Activated CD4-positive, alpha-beta T cell treated with anti-CD3 and anti-CD28 coated beads, Interleukin-2, Interleukin-4, amounts not matched to agents 100 ng/mL and 50 ng/mL, durations not matched to agents 16 hours and 8 hours (primary cell): ENCODE measurements at regions not wholly inside any gene's neighbourhood (a gene's known extent, or its start where the extent isn't known, plus 50 kb on each side); places are given as distances from the start of the nearest gene placed in this dataset.
"Not testable (repeated sequence)": the region's sequence is repeated elsewhere in the genome, so short reads cannot be mapped to it uniquely, and the experiment has no call there.

Experiments used
- DNase-seq: peaks from one replicate; pipeline ENCODE4 v3.0.0-alpha.2; 2020; ENCODE audit warnings: low spot score

GRCh38 chr4:34486461-34487363, 1757.6 kb downstream of the ARAP2 start:
- no peak for DNase-seq

- no peak for DNase-seq
Measured at GRCh38 chr4:34492414-34492813, 1751.9 kb downstream of the ARAP2 start.

DNA sequence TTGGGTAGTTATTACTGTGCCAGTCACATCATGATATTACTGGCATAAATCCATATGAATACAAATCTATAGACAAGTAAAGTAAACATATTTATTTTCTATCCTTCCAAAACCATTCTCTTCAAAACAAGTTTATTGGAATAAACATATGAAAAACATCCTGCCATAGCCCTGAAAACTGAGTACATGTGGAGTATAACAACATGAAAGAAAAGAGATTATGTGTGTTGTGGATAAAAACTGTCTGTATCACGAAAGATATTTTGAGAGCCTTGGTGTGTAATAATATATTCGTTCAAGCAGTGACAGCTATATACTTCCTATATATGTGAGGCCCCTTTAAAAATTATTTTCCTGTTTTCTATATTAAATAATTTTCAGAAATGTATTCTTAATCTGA, 1742.2 kb downstream of the ARAP2 start:
- DNase-seq = no peak

DNA sequence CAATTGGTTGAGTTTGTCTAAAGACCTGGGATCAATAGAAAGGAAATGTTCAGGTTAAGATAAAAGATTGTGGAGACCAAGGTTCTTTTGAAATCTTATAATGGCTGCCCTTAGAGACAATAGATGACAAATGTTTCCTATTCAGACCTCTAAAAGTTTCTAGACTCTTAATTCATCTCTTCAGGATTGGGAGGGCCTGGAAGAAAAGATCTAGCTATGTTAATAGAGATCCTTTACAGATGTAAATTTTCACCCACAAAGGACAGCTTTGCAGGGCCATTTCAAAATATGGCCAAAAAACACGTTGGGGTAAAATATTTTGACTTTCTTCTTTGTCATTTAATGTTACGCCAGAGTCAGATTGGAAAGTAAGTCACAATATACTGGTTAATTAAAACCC, 1739.6 kb downstream of the ARAP2 start:
- not testable (repeated sequence) for DNase-seq

GRCh38 chr4:34506511-34507092, 1737.7 kb downstream of the ARAP2 start:
- DNase-seq = not testable (repeated sequence)

DNA sequence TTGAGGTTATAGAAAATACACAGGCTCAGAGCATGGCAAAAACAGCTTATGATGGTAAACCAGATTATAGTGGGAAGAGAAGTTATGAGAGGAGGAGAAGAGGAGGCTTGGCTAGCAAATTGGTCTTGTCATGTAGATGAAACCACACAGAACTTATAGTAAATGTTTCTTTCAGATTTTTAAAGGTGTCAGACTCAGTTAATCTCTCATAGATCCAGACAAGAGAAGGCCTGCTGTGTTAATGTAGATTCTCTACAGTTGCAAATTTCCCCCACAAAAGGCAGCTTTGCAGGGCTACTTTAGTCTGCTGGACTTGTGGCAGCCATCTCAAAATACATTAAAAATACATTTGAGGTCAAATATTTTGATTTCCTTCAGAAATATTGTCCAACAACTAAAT, 1731.7 kb downstream of the ARAP2 start:
- DNase-seq = no peak

DNA sequence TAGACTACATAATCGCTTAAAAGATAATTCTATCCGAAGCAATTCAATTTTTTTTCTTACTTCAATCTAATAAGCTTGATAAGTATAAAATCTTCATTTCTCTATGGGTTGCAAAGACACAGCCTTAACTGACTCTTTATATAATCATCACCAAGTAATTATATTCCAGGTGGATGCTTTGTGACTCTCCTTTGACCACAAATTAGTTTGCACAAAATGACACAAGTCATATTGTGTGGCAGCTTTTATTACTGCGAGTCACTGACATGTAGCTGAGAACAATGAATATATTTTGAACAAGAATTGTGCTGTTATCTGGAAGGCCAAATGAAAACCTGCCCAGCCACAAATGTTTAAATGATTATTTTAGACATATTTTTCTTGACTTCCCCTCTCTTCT, 1727.8 kb downstream of the ARAP2 start:
- no peak for DNase-seq

DNA sequence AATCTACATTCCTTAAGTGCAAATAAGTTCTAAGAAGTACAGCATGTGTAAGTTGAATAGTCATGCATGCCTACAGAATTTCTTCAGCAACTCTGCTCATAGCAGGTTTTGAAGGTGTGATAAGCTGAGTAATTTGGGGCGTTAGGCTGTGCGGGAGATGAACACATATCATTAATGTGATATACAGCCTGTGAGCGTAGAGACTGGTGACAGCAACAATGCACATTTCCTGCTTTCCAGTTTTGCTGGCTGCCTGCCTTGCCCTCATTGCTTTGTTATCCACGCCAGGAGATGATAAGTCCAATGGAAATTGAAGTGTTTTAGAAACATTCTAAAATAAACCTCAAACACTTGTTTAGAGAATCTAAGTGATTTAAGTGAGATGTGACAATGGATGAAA, 1709.4 kb downstream of the ARAP2 start:
- no peak for DNase-seq

GRCh38 chr4:34566091-34566490, 1678.2 kb downstream of the ARAP2 start:
- no peak for DNase-seq

DNA sequence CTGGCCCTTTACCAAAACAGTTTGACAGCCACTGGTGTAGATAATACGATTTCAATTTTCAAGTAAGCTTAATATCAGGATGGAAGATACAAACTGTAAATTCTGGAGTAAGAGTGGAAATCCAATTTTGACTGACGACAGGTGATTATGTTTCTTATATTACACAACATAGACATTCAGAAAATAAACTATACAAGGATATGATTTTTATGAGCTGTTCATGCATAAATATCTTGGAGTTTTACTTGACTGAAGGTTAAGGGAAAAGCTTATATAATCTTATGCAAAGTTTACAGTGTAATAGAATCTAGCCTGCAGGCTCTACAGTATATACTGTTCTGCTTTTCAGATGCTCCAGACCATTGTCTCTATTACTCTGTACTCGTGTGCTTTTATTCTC, 1672.3 kb downstream of the ARAP2 start:
- no peak for DNase-seq

- DNase-seq = no peak
Measured at GRCh38 chr4:34615315-34615714, 1629.0 kb downstream of the ARAP2 start.

GRCh38 chr4:34619531-34620162, 1624.7 kb downstream of the ARAP2 start:
- DNase-seq = no peak

GRCh38 chr4:34628471-34628870, 1615.8 kb downstream of the ARAP2 start:
- no peak for DNase-seq

GRCh38 chr4:34629451-34629850, 1614.9 kb downstream of the ARAP2 start:
- no peak for DNase-seq

- no peak for DNase-seq
Measured at GRCh38 chr4:34633241-34633640, 1611.1 kb downstream of the ARAP2 start.

GRCh38 chr4:34636623-34637022, 1607.7 kb downstream of the ARAP2 start:
- no peak for DNase-seq

DNA sequence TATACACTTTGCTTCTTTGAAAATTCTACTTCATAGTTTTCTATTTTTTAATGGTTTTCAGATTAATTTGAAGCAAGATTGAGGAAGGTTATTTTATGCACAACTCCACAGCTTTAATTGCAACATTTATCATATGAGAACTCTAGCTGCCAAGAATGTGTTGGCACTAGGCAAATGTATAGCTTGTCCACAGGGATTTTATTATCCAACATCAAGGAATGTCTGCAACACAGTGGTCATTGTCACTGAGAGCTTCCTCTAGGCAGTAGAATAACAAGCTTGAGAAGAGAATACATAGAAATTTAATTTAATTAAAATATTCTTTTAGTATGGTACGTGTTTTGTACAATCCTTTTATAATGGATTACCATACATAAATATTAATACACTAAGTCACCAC, 1600.8 kb downstream of the ARAP2 start:
- no peak for DNase-seq

GRCh38 chr4:34644579-34645115, 1599.7 kb downstream of the ARAP2 start:
- no peak for DNase-seq

DNA sequence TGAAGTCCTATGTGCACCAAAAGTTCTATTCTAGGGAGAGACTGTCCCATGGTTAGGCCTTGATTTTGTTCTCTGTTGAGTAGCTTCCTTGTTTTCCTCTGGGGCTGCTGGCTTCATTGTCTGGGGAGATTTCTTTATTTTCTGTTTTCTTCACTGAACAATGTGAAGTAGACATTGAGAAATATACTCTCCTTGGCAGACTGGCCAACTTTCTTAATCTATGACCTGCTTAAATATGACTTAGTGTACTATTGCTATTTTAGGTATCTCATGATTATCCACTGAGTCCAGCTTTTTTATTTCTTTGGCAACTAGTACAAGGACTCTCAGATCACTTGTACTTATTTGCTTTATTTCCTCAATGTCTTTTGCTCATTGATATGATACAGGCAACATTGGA, 1594.6 kb downstream of the ARAP2 start:
- DNase-seq = no peak

GRCh38 chr4:34664051-34664450, 1580.3 kb downstream of the ARAP2 start:
- DNase-seq = no peak

- DNase-seq = no peak
Measured at GRCh38 chr4:34676400-34676799, 1567.9 kb downstream of the ARAP2 start.

DNA sequence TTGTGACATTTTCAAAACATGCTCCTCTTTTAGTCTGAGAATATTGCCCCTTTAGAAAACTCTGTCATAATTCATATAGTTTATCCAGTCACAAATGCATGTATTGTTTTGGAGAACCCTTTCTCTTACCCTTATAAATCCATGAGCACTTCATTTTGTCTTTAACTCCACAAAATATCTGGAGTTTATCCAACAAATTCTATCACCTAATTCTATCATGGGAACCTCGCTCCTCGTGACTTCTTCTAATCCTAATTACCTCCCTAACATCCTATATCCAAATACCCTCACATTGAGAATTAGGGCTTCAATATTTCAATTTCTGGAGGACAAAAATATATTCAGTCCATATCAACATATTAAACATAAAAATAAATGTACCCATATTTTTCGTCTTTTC, 1565.9 kb downstream of the ARAP2 start:
- no peak for DNase-seq

DNA sequence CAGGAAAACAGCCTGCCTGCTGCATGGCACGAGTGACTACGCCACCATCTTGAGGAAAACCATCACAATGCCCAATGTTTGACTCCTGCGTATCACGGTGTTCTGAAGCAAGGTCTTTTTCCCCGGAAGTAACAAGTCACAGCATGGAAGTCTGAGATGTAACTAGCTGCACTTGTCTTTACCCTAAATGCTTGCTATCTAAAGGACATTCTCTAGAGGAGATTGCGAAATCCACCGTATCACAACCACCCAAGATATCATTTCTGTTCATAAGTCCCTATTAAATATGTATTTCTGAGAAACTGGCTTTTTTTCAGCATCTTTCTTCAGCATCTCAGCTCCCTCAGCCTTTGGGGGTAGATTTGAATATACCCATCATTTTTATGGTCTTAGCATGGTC, 1565.1 kb downstream of the ARAP2 start:
- no peak for DNase-seq
